GM18858 (cell line): ENCODE measurements at regions not wholly inside any gene's neighbourhood (a gene's known extent, or its start where the extent isn't known, plus 50 kb on each side); places are given as distances from the start of the nearest gene placed in this dataset.

Experiments used
- ATAC-seq: cut with Tn5 transposase; IDR thresholded peaks from one replicate; pipeline ENCODE4 v1.9.1; 2021; ENCODE audit not compliant: unreplicated experiment

- no peak for ATAC-seq
These were observed 62.7 kb upstream of the FTH1 start for GRCh38 chr11:62030071-62030684.

- ATAC-seq = no peak
These were observed 59.4 kb upstream of the FTH1 start for GRCh38 chr11:62026739-62027370.

- peak; percentile 46 for ATAC-seq
These were observed 58.2 kb upstream of the FTH1 start for GRCh38 chr11:62025487-62026105.

- no peak for ATAC-seq
These were observed 57.6 kb upstream of the FTH1 start for GRCh38 chr11:62024936-62025486.

- no peak for ATAC-seq
These were observed 54.8 kb upstream of the FTH1 start for GRCh38 chr11:62022211-62022610.

- ATAC-seq = no peak
These were observed 53.2 kb upstream of the FTH1 start for GRCh38 chr11:62020661-62021060.

GRCh38 chr11:62018981-62019664 is 51.7 kb upstream of the FTH1 start:
- ATAC-seq = no peak

- no peak for ATAC-seq
These were observed 50.6 kb upstream of the FTH1 start for GRCh38 chr11:62017878-62018655.
